ENCODE measurements at regions not wholly inside any gene's neighbourhood (a gene's known extent, or its start where the extent isn't known, plus 50 kb on each side); places are given as distances from the start of the nearest gene placed in this dataset.
"Not testable (repeated sequence)": the region's sequence is repeated elsewhere in the genome, so short reads cannot be mapped to it uniquely, and the experiment has no call there.

DNA sequence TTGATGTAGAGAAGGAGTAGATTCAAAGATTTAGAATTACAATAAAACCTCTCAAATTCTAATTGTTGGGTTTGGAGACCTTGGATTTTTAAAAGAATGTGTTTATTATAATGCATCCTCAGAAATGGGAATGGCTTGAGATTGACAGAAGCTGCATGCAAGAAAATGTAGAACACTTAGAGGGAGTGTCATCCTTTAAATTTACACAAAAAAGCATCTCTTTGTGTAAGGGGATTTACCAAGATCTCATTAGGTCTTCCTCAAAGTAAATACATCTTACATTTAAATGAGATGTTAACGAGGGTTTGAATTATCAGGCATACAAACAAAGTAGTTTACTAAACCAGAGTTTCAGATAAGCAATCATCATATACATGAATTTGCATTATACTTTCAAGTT lies 615.0 kb downstream of the FAM133A start:
- DNase-seq (ENCODE audit: low spot score), result no peak

DNA sequence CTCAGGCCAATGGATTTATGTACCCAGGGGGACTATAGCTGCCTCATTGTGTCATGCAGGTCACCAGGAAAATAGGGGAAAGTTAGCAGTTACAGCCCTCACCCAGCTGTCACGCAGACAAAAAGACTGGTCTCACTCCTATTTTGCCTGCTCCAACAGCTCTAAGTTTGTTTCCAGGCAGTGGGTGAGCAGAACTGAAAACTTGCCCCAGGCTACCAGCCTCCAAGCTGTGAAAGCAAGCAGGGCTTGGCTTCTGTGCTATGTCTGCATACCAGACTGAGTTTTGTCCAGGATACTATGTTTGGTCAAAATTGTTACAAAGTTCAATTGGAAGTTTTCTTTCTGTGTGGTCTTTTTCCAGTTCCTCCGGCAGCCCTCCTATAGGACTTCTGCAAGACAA lies 628.4 kb downstream of the FAM133A start:
- TF ChIP-seq, protein P1, sequence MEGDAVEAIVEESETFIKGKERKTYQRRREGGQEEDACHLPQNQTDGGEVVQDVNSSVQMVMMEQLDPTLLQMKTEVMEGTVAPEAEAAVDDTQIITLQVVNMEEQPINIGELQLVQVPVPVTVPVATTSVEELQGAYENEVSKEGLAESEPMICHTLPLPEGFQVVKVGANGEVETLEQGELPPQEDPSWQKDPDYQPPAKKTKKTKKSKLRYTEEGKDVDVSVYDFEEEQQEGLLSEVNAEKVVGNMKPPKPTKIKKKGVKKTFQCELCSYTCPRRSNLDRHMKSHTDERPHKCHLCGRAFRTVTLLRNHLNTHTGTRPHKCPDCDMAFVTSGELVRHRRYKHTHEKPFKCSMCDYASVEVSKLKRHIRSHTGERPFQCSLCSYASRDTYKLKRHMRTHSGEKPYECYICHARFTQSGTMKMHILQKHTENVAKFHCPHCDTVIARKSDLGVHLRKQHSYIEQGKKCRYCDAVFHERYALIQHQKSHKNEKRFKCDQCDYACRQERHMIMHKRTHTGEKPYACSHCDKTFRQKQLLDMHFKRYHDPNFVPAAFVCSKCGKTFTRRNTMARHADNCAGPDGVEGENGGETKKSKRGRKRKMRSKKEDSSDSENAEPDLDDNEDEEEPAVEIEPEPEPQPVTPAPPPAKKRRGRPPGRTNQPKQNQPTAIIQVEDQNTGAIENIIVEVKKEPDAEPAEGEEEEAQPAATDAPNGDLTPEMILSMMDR (IDR thresholded peaks at IDR 0.05; ENCODE audit: extremely low read depth, missing control alignments), result no peak
- no peak for DNase-seq (ENCODE audit: low spot score)

More for the DNA sequence above, 615.0 kb downstream of the FAM133A start:
- TF ChIP-seq, protein P1 (IDR thresholded peaks at IDR 0.05; ENCODE audit: extremely low read depth, missing control alignments), result no peak

DNA sequence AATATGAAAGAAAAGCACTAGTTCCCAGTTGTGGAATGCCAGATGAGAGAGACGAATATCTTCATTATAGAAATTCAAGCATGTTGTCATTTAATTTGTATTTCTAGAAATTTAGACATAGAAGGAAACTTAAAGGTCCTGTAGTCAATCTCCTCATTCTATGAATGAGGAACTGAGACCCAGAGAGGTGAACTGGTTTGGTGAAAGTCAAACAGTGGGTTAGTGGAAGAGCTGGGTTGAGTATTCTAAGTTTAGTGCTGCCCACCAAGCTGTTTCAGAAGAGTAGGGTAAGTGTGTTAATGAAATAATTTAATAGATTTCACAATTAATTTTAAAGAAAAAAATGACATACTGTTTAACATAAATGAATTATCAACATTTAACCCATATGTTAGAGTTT lies 655.2 kb downstream of the FAM133A start:
- DNase-seq (ENCODE audit: low spot score), result no peak
- TF ChIP-seq, protein P1 (IDR thresholded peaks at IDR 0.05; ENCODE audit: extremely low read depth, missing control alignments), result no peak

DNA sequence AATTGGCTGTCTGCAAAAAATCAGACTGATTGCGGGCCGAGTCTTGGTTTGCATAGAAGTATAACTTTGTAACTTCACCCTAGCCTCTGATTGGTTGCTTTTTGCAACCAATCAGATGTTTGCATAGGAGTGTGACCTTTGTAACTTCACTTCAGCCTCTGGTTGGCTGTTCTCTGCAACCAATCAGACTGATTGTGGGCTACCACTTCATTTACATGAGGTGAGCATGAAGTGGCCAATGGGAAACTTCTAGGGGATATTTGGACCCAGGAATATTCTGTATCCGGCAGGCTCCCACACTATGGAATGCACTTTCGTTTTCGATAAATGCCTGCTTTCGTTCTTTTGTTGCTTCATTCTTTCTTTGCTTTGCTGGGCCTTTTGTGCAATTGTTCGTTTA lies 667.7 kb downstream of the FAM133A start:
- DNase-seq (ENCODE audit: low spot score), result not testable (repeated sequence)

DNA sequence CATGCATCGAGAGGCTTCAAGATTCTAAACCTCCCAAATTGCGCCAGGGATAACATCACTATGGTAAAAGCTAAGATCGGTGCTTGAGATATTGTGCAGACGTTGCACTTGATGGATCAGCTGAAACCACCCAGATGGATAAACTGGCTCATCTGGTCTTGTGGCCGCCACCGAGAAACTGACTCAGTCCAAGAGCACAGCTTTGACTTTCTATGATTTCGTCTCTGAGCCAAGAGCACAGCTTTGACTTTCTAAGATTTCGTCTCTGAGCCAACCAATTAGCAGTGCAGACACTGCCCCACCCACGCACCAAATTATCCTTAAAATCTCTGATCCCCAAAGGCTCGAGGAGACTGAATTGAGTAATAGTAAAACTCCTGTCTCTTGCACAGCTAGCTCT lies 687.2 kb downstream of the FAM133A start:
- DNase-seq (ENCODE audit: low spot score), result no peak
- TF ChIP-seq, protein P1 (IDR thresholded peaks at IDR 0.05; ENCODE audit: extremely low read depth, missing control alignments), result no peak

DNA sequence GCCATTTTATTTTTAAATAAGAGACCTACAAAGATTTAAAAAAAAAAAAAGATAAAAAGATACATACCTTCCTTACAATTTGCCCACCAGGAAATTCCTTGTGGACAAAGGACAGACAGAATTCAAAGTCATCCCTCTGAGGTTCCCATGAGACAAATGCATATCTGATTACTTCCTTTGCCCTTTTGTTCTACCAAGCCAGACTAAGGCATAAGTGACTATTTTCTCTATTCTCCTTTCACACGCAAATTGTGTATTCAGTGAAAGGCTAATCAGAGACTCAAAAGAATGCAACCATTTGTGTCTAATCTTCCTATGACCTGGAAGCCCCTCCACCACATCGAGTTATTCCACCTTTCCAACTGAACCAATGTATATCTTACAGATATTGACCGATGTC lies 691.7 kb downstream of the FAM133A start:
- DNase-seq (ENCODE audit: low spot score), result no peak
- TF ChIP-seq, protein P1 (IDR thresholded peaks at IDR 0.05; ENCODE audit: extremely low read depth, missing control alignments), result no peak

DNA sequence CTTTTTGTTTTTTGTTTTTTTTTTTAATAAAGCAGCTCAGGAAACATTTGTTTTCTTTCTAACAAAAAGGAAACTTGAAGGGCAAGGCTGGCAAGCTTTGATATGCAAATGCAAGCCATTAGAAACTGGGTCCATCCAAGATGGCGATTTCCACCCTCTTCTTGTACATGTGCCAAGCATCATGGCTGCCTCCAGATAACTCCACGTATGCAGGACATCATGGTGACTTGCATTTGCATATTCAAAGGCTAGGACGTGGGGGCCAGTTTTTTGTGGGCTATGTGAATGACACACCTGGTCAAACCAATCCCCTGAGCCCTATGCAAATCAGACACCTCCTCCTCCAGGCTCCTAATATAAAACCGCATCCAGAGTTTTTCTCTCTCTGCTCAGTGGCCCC lies 692.6 kb downstream of the FAM133A start:
- DNase-seq (ENCODE audit: low spot score), result no peak
- TF ChIP-seq, protein P1 (IDR thresholded peaks at IDR 0.05; ENCODE audit: extremely low read depth, missing control alignments), result no peak

DNA sequence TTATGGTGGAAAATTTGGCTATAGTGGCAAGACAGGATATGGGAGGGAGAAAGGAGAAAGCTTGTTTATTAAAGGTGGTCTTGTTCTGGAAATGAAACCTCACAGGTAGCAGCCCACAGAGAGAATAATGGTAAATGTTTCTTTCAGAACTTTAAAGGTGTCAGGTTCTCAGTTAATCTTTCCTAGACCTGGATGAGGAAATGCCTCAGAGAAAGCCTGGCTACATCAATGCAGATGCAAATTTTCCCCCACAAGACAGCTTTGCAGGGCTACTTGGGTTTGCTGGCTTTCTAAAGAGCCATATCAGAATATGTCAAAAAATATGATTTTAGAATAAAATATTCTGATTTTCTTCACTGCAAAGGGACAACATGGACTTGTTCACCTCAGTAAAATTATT lies 715.0 kb downstream of the FAM133A start:
- no peak for DNase-seq (ENCODE audit: low spot score)
- TF ChIP-seq, protein P1 (IDR thresholded peaks at IDR 0.05; ENCODE audit: extremely low read depth, missing control alignments), result no peak
